MM.1S (cell line): ENCODE measurements at regions not wholly inside any gene's neighbourhood (a gene's known extent, or its start where the extent isn't known, plus 50 kb on each side); places are given as distances from the start of the nearest gene placed in this dataset.

ENCODE experiments used
- DNase-seq: peaks from one replicate; pipeline ENCODE4 v3.0.0-alpha.2; 2015
- H2AFZ ChIP-seq: fragments of 300-600 bp; sonication (generic); 2 replicates; pipeline ENCODE4 v1.6.0; 2016; ENCODE audit warnings: antibody characterized with exemption, low read length
- H3F3A ChIP-seq: fragments of 300-600 bp; sonication (generic); 2 replicates; pipeline ENCODE4 v1.6.1; 2016; ENCODE audit warnings: mild to moderate bottlenecking, antibody characterized with exemption, low read length, moderate library complexity, mixed read lengths; ENCODE audit not compliant: insufficient read depth
- H3K27ac ChIP-seq: fragments of 300-600 bp; sonication (generic); 2 replicates; pipeline ENCODE4 v1.5.1; 2016; ENCODE audit warnings: mild to moderate bottlenecking, low read length
- H3K27me3 ChIP-seq: fragments of 300-600 bp; sonication (generic); replicated peaks from 2 replicates; pipeline ENCODE4 v1.6.0; 2016; ENCODE audit warnings: low read length; ENCODE audit not compliant: insufficient read depth
- H3K36me3 ChIP-seq: fragments of 300-600 bp; sonication (generic); replicated peaks from 2 replicates; pipeline ENCODE4 v1.6.1; 2016; ENCODE audit warnings: mild to moderate bottlenecking, low read length, mixed read lengths; ENCODE audit not compliant: insufficient read depth
- H3K4me1 ChIP-seq: fragments of 300-600 bp; sonication (generic); 2 replicates; pipeline ENCODE4 v1.6.1; 2016; ENCODE audit warnings: low read length, mixed read lengths
- H3K4me2 ChIP-seq: fragments of 300-600 bp; sonication (generic); 2 replicates; pipeline ENCODE4 v1.6.0; 2016; ENCODE audit warnings: low read depth, low read length
- H3K4me3 ChIP-seq: fragments of 300-600 bp; sonication (generic); 2 replicates; pipeline ENCODE4 v1.5.1; 2016; ENCODE audit warnings: low read length, mixed read lengths
- H3K79me2 ChIP-seq: fragments of 300-600 bp; sonication (generic); 2 replicates; pipeline ENCODE4 v1.6.1; 2016; ENCODE audit warnings: mixed run types, low read length, mixed read lengths
- H3K9ac ChIP-seq: fragments of 300-600 bp; sonication (generic); 2 replicates; pipeline ENCODE4 v1.6.1; 2016; ENCODE audit warnings: low read length, mixed read lengths
- H3K9me2 ChIP-seq: fragments of 300-600 bp; sonication (generic); replicated peaks from 2 replicates; pipeline ENCODE4 v1.6.1; 2016; ENCODE audit warnings: mild to moderate bottlenecking, low read length, mixed read lengths; ENCODE audit not compliant: insufficient read depth
- H3K9me3 ChIP-seq: fragments of 300-600 bp; sonication (generic); replicated peaks from 2 replicates; pipeline ENCODE4 v1.6.1; 2016; ENCODE audit warnings: mild to moderate bottlenecking, low read length, mixed read lengths; ENCODE audit not compliant: insufficient read depth
- H4K20me1 ChIP-seq: fragments of 300-600 bp; sonication (generic); 2 replicates; pipeline ENCODE4 v1.6.1; 2016; ENCODE audit warnings: mild to moderate bottlenecking, low read length, moderate library complexity, mixed read lengths; ENCODE audit not compliant: insufficient read depth
- EZH2 ChIP-seq: fragments of 300-600 bp; sonication (generic); optimal IDR thresholded peaks from 2 replicates; pipeline ENCODE3; 2017; ENCODE audit warnings: low read depth, mild to moderate bottlenecking, antibody characterized with exemption, low read length, mixed read lengths
- EZH2phosphoT487 ChIP-seq: fragments of 300-600 bp; sonication (generic); IDR thresholded peaks from 2 replicates; pipeline ENCODE4 v1.6.1; 2018; ENCODE audit warnings: antibody characterized with exemption, low read length
- TF ChIP-seq, protein P1 (sequence below): fragments of 300-600 bp; sonication (generic); IDR thresholded peaks from 2 replicates; pipeline ENCODE4 v1.5.1; 2016; ENCODE audit warnings: antibody characterized with exemption, low read length, mixed read lengths

DNA sequence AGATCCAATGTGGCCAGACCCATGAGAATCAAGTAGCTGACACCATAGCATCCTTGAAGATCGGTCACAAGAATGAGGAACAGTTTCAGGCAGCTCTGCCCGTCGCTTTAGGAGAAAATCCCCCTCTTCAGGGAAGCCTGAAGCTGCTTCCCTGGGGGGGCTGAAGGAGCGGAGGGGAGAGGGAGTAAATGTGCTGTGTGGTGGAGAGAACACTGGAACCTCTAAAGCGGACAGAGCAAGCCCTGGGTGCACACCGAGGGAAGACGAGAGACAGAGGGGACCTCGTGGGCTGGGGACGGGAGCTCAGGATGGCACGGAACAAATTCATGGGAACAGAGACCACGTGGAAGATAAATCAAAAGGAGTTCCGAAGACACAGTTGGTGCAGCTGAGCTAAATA is 154.3 kb downstream of the NDUFA10 start:
- DNase-seq = no peak
- H3K27me3 ChIP-seq = no peaks in the 10 kb centered on the region

DNA sequence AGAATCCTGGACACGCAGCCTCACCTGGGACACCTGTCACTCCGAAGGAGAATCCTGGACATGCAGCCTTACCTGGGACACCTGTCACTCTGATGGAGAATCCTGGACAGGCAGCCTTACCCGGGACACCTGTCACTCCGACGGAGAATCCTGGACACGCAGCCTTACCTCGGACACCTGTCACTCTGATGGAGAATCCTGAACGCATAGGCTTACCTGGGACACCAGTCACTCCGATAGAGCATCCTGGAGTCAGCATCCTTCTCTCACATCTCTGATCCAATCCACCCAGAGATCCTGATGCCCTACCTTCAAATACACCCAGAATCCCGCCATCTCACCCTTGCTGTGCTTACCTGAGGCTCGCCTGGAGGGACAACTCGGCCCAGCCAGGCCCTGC is 154.9 kb downstream of the NDUFA10 start:
- Histone ChIP-seq H3K79me2 (no peaks in the 10 kb centered on the region), H3K4me2 (no peak overlapping the region), H3K36me3 (no peaks in the 10 kb centered on the region), H3K4me1 (no peaks in the 10 kb centered on the region), H3K27ac (no peak overlapping the region), H3K9ac (no peak overlapping the region), H3K4me3 (no peak overlapping the region), H2AFZ (no peak overlapping the region), H4K20me1 (no peaks in the 10 kb centered on the region), H3F3A (no peaks in the 10 kb centered on the region), H3K27me3 (no peaks in the 10 kb centered on the region), H3K9me2 (no peaks in the 10 kb centered on the region), H3K9me3 (no peaks in the 10 kb centered on the region)
- TF ChIP-seq EZH2phosphoT487 (no peak), EZH2 (no peak)
- TF ChIP-seq, protein P1, sequence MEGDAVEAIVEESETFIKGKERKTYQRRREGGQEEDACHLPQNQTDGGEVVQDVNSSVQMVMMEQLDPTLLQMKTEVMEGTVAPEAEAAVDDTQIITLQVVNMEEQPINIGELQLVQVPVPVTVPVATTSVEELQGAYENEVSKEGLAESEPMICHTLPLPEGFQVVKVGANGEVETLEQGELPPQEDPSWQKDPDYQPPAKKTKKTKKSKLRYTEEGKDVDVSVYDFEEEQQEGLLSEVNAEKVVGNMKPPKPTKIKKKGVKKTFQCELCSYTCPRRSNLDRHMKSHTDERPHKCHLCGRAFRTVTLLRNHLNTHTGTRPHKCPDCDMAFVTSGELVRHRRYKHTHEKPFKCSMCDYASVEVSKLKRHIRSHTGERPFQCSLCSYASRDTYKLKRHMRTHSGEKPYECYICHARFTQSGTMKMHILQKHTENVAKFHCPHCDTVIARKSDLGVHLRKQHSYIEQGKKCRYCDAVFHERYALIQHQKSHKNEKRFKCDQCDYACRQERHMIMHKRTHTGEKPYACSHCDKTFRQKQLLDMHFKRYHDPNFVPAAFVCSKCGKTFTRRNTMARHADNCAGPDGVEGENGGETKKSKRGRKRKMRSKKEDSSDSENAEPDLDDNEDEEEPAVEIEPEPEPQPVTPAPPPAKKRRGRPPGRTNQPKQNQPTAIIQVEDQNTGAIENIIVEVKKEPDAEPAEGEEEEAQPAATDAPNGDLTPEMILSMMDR = no peak
- no peak for DNase-seq

More for the DNA sequence above, 154.3 kb downstream of the NDUFA10 start:
- Histone ChIP-seq H3K79me2 (no peaks in the 10 kb centered on the region), H3K27ac (no peak overlapping the region), H3K36me3 (no peaks in the 10 kb centered on the region), H3F3A (no peaks in the 10 kb centered on the region), H3K4me3 (no peak overlapping the region), H3K4me2 (no peak overlapping the region), H3K4me1 (no peaks in the 10 kb centered on the region), H3K9me3 (no peaks in the 10 kb centered on the region), H2AFZ (no peak overlapping the region), H4K20me1 (no peaks in the 10 kb centered on the region), H3K9me2 (no peaks in the 10 kb centered on the region), H3K9ac (no peak overlapping the region)
- TF ChIP-seq, protein P1 = no peak
- TF ChIP-seq EZH2 (no peak), EZH2phosphoT487 (no peak)

DNA sequence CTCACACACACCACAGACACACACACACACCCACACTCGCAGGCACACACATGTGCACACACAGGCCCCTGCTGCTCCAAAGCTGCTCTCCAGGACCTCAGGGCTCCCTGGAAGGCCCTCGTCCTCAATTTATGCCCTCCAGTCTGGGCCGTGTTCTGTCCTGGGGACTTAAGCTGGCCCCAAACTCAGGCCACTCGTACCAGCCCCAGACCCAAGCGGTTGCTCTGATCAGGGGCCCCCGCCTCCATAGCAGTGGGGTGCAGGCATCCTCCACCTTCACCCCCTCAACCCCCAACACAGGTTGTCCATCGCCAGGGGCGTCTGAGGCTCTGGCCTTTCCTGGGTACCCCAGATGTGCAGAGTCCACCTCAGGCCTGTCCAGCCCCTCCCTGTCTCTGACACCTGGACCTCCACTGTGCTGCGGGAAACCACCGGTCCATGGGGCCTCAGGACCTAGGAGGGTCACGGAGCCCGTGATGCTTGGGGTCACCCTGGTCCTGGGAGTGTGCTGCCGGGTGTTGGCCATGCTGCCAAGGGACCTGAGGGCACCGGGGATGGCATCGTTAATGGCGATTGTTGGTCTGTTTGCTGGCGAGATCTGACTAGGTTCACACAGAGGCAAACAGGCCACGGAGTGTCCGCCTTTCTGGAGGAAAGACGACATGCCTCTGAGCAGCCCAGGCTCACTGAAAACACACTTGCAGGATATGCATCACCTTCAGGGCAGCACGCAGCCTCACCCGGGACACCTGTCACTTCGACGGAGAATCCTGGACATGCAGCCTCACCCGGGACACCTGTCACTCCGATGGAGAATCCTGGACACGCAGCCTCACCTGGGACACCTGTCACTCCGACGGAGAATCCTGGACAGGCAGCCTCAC is 155.6 kb downstream of the NDUFA10 start:
- H3F3A ChIP-seq = no peaks in the 10 kb centered on the region
- TF ChIP-seq, protein P1 = no peak
- TF ChIP-seq EZH2 (no peak), EZH2phosphoT487 (no peak)
- no peak for DNase-seq
- no peaks in the 10 kb centered on the region for H3K4me1 ChIP-seq
- no peaks in the 10 kb centered on the region for H3K9me2 ChIP-seq
- no peaks in the 10 kb centered on the region for H3K36me3 ChIP-seq
- no peaks in the 10 kb centered on the region for H3K9me3 ChIP-seq
- H3K9ac ChIP-seq = no peak overlapping the region
- no peak overlapping the region for H2AFZ ChIP-seq
- no peaks in the 10 kb centered on the region for H3K27me3 ChIP-seq
- H3K4me3 ChIP-seq = no peak overlapping the region
- no peaks in the 10 kb centered on the region for H4K20me1 ChIP-seq
- no peaks in the 10 kb centered on the region for H3K79me2 ChIP-seq
- H3K27ac ChIP-seq = no peak overlapping the region
- H3K4me2 ChIP-seq = no peak overlapping the region
